ENCODE measurements at regions not wholly inside any gene's neighbourhood (a gene's known extent, or its start where the extent isn't known, plus 50 kb on each side); places are given as distances from the start of the nearest gene placed in this dataset.

- no peak for FAIRE-seq
- no peaks in the 10 kb centered on the region for H3K27me3 ChIP-seq (ENCODE audit: insufficient read depth, low read length)
- H3K27ac Mint-ChIP-seq (ENCODE audit: unreplicated experiment) = no peak overlapping the region
- H3K4me3 Mint-ChIP-seq (ENCODE audit: unreplicated experiment) = no peak overlapping the region
- no peaks in the 10 kb centered on the region for H3K4me1 Mint-ChIP-seq (ENCODE audit: low read depth, unreplicated experiment)
- H3K9ac ChIP-seq (ENCODE audit: low read length) = no peak overlapping the region
- no peaks in the 10 kb centered on the region for H3K9me3 Mint-ChIP-seq (ENCODE audit: unreplicated experiment)
- no peak overlapping the region for H2AFZ ChIP-seq (ENCODE audit: low read depth, low read length)
- no peaks in the 10 kb centered on the region for H4K20me1 ChIP-seq (ENCODE audit: insufficient read depth, low read length)
- no peak overlapping the region for H3K4me3 ChIP-seq (ENCODE audit: insufficient read depth, low read depth, low read length)
- no peaks in the 10 kb centered on the region for H3K36me3 ChIP-seq (ENCODE audit: insufficient read depth, low read length)
- H3K36me3 Mint-ChIP-seq (ENCODE audit: low read depth, unreplicated experiment) = no peaks in the 10 kb centered on the region
- no peak overlapping the region for H3K27ac ChIP-seq (ENCODE audit: low read depth, low read length)
- H3K4me1 ChIP-seq (ENCODE audit: insufficient read depth, low read length) = no peaks in the 10 kb centered on the region
- TF ChIP-seq CTCF (IDR thresholded peaks at IDR 0.05; ENCODE audit: insufficient read depth, low read depth, low read length) = no peak
- no peak for TF ChIP-seq EZH2 (IDR thresholded peaks at IDR 0.05; ENCODE audit: insufficient read depth, low read length)
- H3K9me3 ChIP-seq (ENCODE audit: insufficient read depth, low read depth, low read length) = no peaks in the 10 kb centered on the region
- no peak overlapping the region for H3K4me2 ChIP-seq (ENCODE audit: low read length)
- no peaks in the 10 kb centered on the region for H3K79me2 ChIP-seq (ENCODE audit: insufficient read depth, low read length)
- peaks cover 2% of the 10 kb centered on the region for H3K27me3 Mint-ChIP-seq (ENCODE audit: low read depth, unreplicated experiment)
- no peak for DNase-seq (ENCODE audit: low read depth)
These were observed 175.3 kb downstream of the C11orf87 start for GRCh38 chr11:109597336-109597735.

GRCh38 chr11:109604481-109605400 lies 182.8 kb downstream of the C11orf87 start:
- no peak overlapping the region for H3K27ac Mint-ChIP-seq (ENCODE audit: unreplicated experiment)

More at GRCh38 chr11:109604481-109605400, 182.8 kb downstream of the C11orf87 start:
- Mint-ChIP-seq H3K4me3 (ENCODE audit: unreplicated experiment) (no peak overlapping the region), H3K4me1 (ENCODE audit: low read depth, unreplicated experiment) (no peaks in the 10 kb centered on the region), H3K9me3 (ENCODE audit: unreplicated experiment) (no peaks in the 10 kb centered on the region), H3K36me3 (ENCODE audit: low read depth, unreplicated experiment) (no peaks in the 10 kb centered on the region), H3K27me3 (ENCODE audit: low read depth, unreplicated experiment) (peaks cover 2% of the 10 kb centered on the region)
- Histone ChIP-seq H3K4me3 (ENCODE audit: insufficient read depth, low read depth, low read length) (no peak overlapping the region), H3K4me1 (ENCODE audit: insufficient read depth, low read length) (no peaks in the 10 kb centered on the region), H2AFZ (ENCODE audit: low read depth, low read length) (no peak overlapping the region), H3K36me3 (ENCODE audit: insufficient read depth, low read length) (no peaks in the 10 kb centered on the region), H3K27ac (ENCODE audit: low read depth, low read length) (no peak overlapping the region), H4K20me1 (ENCODE audit: insufficient read depth, low read length) (no peaks in the 10 kb centered on the region), H3K9me3 (ENCODE audit: insufficient read depth, low read depth, low read length) (no peaks in the 10 kb centered on the region), H3K79me2 (ENCODE audit: insufficient read depth, low read length) (no peaks in the 10 kb centered on the region), H3K9ac (ENCODE audit: low read length) (no peak overlapping the region), H3K27me3 (ENCODE audit: insufficient read depth, low read length) (no peaks in the 10 kb centered on the region), H3K4me2 (ENCODE audit: low read length) (no peak overlapping the region)
- TF ChIP-seq EZH2 (IDR thresholded peaks at IDR 0.05; ENCODE audit: insufficient read depth, low read length) (no peak), CTCF (IDR thresholded peaks at IDR 0.05; ENCODE audit: insufficient read depth, low read depth, low read length) (no peak)
- DNase-seq (ENCODE audit: low read depth) = no peak
- FAIRE-seq = no peak
